ENCODE measurements at regions not wholly inside any gene's neighbourhood (a gene's known extent, or its start where the extent isn't known, plus 50 kb on each side); places are given as distances from the start of the nearest gene placed in this dataset.

DNA sequence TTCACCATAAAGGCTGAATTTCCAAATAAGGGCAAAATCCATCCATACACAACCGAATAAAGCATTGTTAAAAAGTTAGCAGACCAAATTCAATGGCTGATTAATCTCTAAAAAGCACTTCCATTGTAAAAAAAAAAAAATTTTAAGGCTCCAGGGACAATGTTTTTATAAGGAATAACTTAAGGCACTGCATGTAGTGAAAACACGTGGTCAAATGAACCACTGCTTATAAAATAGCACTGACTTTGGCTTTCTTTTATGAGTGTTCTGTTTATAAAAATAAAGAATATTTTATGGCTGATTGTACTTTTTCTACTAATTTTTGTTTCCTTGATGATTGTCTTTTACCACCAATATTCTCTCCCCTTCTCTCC, 409.3 kb upstream of the KCNH7 start:
- Histone ChIP-seq H3K4me2 (ENCODE audit: insufficient read depth, low read length) (no peak overlapping the region), H3K9me1 (ENCODE audit: control insufficient read depth, insufficient read depth, low read length) (no peaks in the 10 kb centered on the region), H4K20me1 (replicated peaks; ENCODE audit: control insufficient read depth, insufficient read depth, low read length) (no peaks in the 10 kb centered on the region), H2AFZ (ENCODE audit: low read depth, low read length) (no peak overlapping the region), H3K9ac (ENCODE audit: insufficient read depth in 1 of 2, low read depth in 2 of 2, low read length in 2 of 2) (no peak overlapping the region), H3K27me3 (ENCODE audit: control insufficient read depth in 2 of 2, insufficient read depth in 2 of 2, low read length in 2 of 2) (no peaks in the 10 kb centered on the region), H3K36me3 (ENCODE audit: control insufficient read depth, insufficient read depth, low read length) (no peaks in the 10 kb centered on the region), H3K79me2 (ENCODE audit: control insufficient read depth, insufficient read depth, low read length) (no peaks in the 10 kb centered on the region), H3K27ac (ENCODE audit: extremely low read depth, low read depth, low read length) (no peak overlapping the region), H3K4me1 (replicated peaks in 1 of 2; ENCODE audit: control insufficient read depth in 2 of 2, insufficient read depth in 2 of 2, low read length in 2 of 2) (no peaks in the 10 kb centered on the region), H3K9me3 (replicated peaks; ENCODE audit: control insufficient read depth, insufficient read depth, low read depth, low read length) (no peaks in the 10 kb centered on the region; the same call in 1 of the 2 replicates), H3K4me3 (no peak overlapping the region)
- POLR2A ChIA-PET, result no interaction called here
- WGBS (ENCODE audit: insufficient coverage, low coverage, missing lambda C conversion rate), result 0% methylated on average over 2 of the region's 2 CpGs
- TF ChIP-seq TEAD1 (CRISPR knock-in tag; IDR thresholded peaks at IDR 0.05), result no peak
- no peak for TF ChIP-seq TCF7 (IDR thresholded peaks at IDR 0.05; ENCODE audit: borderline replicate concordance)
- TF ChIP-seq SREBF1 (IDR thresholded peaks at IDR 0.05; ENCODE audit: borderline replicate concordance, low read depth, low read length), result no peak
- no peak for TF ChIP-seq SAFB2 (IDR thresholded peaks at IDR 0.05; ENCODE audit: borderline replicate concordance, low read depth, low read length, severe bottlenecking)
- BruUV-seq (replicated peaks), result no TSS peak
- in situ Hi-C loops (cut with MboI) (no loop called here), intact Hi-C loops (cut with micrococcal nuclease) (no loop called here)
- CTCF ChIA-PET (ENCODE audit: low intra/inter-chr PET ratio), result no interaction called here
- ATAC-seq (no peak), DNase-seq (ENCODE audit: extremely low read depth in 1 of 4, low spot score in 3 of 4) (no peak), FAIRE-seq (no peak)

DNA sequence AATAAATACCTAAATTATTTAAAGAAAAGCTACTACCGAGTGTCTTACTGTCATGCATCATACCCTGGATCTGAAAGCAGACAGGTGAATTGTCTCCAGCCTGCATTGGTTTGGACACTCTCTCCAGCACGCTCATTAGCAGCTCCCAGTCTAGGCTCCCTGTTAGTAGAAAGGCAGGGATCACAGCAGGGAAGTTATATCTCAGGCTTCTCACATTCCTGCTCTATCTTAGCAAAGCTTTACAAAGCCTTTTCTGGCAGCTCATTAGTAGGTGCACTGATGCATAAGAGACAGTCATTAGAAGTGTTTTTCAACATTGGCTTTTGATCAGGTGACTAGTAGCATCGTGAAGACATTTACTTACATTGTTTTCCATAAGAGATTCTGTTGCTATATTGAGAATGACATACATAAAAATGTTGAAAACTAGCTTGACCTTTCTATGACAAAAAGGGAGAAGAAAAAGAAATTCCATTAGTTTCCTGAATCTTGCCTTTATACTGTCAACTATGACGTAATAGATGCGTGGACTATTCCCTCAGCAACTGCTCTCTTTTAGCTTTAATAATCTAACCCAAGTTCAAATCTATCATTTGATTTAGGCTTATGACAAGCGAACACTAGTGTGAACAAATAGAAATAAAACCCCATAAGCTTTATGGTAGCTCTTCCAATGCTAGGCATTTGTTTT, 408.7 kb upstream of the KCNH7 start:
- Histone ChIP-seq H3K27ac (ENCODE audit: extremely low read depth, low read depth, low read length) (no peak overlapping the region), H4K20me1 (replicated peaks; ENCODE audit: control insufficient read depth, insufficient read depth, low read length) (no peaks in the 10 kb centered on the region), H3K27me3 (ENCODE audit: control insufficient read depth in 2 of 2, insufficient read depth in 2 of 2, low read length in 2 of 2) (no peaks in the 10 kb centered on the region), H3K9me3 (replicated peaks; ENCODE audit: control insufficient read depth, insufficient read depth, low read depth, low read length) (no peaks in the 10 kb centered on the region; the same call in 1 of the 2 replicates), H3K36me3 (ENCODE audit: control insufficient read depth, insufficient read depth, low read length) (no peaks in the 10 kb centered on the region), H3K4me1 (replicated peaks in 1 of 2; ENCODE audit: control insufficient read depth in 2 of 2, insufficient read depth in 2 of 2, low read length in 2 of 2) (no peaks in the 10 kb centered on the region), H3K9ac (ENCODE audit: insufficient read depth in 1 of 2, low read depth in 2 of 2, low read length in 2 of 2) (no peak overlapping the region), H3K9me1 (ENCODE audit: control insufficient read depth, insufficient read depth, low read length) (no peaks in the 10 kb centered on the region), H3K4me3 (no peak overlapping the region), H3K4me2 (ENCODE audit: insufficient read depth, low read length) (no peak overlapping the region), H2AFZ (ENCODE audit: low read depth, low read length) (no peak overlapping the region), H3K79me2 (ENCODE audit: control insufficient read depth, insufficient read depth, low read length) (no peaks in the 10 kb centered on the region)
- CTCF ChIA-PET (ENCODE audit: low intra/inter-chr PET ratio), result no interaction called here
- intact Hi-C loops (cut with micrococcal nuclease), result no loop called here
- FAIRE-seq (no peak), DNase-seq (ENCODE audit: extremely low read depth in 1 of 4, low spot score in 3 of 4) (no peak), ATAC-seq (no peak)
- no TSS peak for BruUV-seq (replicated peaks)
- in situ Hi-C loops (cut with MboI), result no loop called here
- POLR2A ChIA-PET, result no interaction called here
- 2% methylated on average over 6 of the region's 6 CpGs for WGBS (ENCODE audit: insufficient coverage, low coverage, missing lambda C conversion rate)
- TF ChIP-seq, protein P1, sequence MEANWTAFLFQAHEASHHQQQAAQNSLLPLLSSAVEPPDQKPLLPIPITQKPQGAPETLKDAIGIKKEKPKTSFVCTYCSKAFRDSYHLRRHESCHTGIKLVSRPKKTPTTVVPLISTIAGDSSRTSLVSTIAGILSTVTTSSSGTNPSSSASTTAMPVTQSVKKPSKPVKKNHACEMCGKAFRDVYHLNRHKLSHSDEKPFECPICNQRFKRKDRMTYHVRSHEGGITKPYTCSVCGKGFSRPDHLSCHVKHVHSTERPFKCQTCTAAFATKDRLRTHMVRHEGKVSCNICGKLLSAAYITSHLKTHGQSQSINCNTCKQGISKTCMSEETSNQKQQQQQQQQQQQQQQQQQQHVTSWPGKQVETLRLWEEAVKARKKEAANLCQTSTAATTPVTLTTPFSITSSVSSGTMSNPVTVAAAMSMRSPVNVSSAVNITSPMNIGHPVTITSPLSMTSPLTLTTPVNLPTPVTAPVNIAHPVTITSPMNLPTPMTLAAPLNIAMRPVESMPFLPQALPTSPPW (CRISPR knock-in tag; IDR thresholded peaks at IDR 0.05), result no peak
- TF ChIP-seq HDAC1 (IDR thresholded peaks at IDR 0.05) (no peak), CEBPG (CRISPR knock-in tag; IDR thresholded peaks at IDR 0.05) (no peak), CEBPG (tag; conservative IDR thresholded peaks at IDR 0.05 in 1 of 2, IDR thresholded peaks at IDR 0.05 in 1 of 2) (0 out of 4 replicates have a peak, but pooled peaks of 1 of the 2 experiments have one; percentile 17)
